Ovary (tissue), 7 donors: ENCODE measurements at regions not wholly inside any gene's neighbourhood (a gene's known extent, or its start where the extent isn't known, plus 50 kb on each side); places are given as distances from the start of the nearest gene placed in this dataset.
"Not testable (repeated sequence)": the region's sequence is repeated elsewhere in the genome, so short reads cannot be mapped to it uniquely, and the experiment has no call there.

Experiments used
- DNase-seq, 5 donors: peaks; one replicate each; pipeline ENCODE4 v3.0.0-alpha.2; 2019 to 2020
- H3K27ac ChIP-seq, 2 donors: fragments of 200-600 bp; one replicate each; pipeline versions ENCODE4 v1.5.1 to v1.8.0; 2019 to 2022
- H3K27me3 ChIP-seq: fragments of 200-600 bp; one replicate; pipeline ENCODE4 v1.8.0; 2022
- H3K36me3 ChIP-seq: fragments of 200-600 bp; sonication (generic); one replicate; pipeline ENCODE4 v1.5.1; 2019
- H3K4me1 ChIP-seq: one replicate; pipeline ENCODE4 v1.8.1; 2013; ENCODE audit warnings: mild to moderate bottlenecking, moderate library complexity; ENCODE audit not compliant: insufficient read depth
- H3K4me3 ChIP-seq: fragments of 200-600 bp; sonication (generic); one replicate; pipeline ENCODE4 v1.5.1; 2017
- H3K9me3 ChIP-seq, 2 donors: fragments of 200-600 bp in 1 of 2; sonication (generic) in 1 of 2; one replicate each; pipeline versions ENCODE4 v1.5.1 to v1.8.1; 2013 to 2019; ENCODE audit warnings: mild to moderate bottlenecking in 1 of 2, moderate library complexity in 1 of 2
- CTCF ChIP-seq, 3 donors: fragments of 450-650 bp in 2 of 3; fragments of 200-600 bp in 1 of 3; IDR thresholded peaks; one replicate each; pipeline versions ENCODE4 v1.5.1 to v1.8.0; 2016 to 2022; ENCODE audit warnings: antibody characterized with exemption in 3 of 3, mild to moderate bottlenecking in 1 of 3
- EP300 ChIP-seq: sonication (generic); formaldehyde crosslinking; IDR thresholded peaks from one replicate; pipeline ENCODE4 v1.6.1; 2017; ENCODE audit warnings: antibody characterized with exemption
- POLR2A ChIP-seq: fragments of 450-650 bp; IDR thresholded peaks from one replicate; pipeline ENCODE4 v1.6.1; 2017; ENCODE audit warnings: antibody characterized with exemption, mild to moderate bottlenecking, moderate library complexity
- WGBS, 3 donors: extraction: QIAGEN DNeasy Blood & Tissue Kit in 1 of 3; methylation state at CpG; one replicate each; pipeline versions ENCODE4 v1.1.5 to v1.1.7; 2013 to 2017; 5-methylcytosine and 5-hydroxymethylcytosine counted together
- intact Hi-C, 4 donors: fragments of 100-400 bp; cut with DNase I; formaldehyde crosslinking; loops; one replicate each; pipeline versions ENCODE4 v1.11.0 to v1.15.1; 2022 to 2023
- donor health status: DM: no; HTN: no; CAD: no; lungs with moderate emphysema.
- donor health status: DM: no; HTN: no; CAD: no.
- donor health status: Bipolar disorder and iron deficiency.
- donor health status: DM: no; HTN: no; CAD: no.
- donor health status: DM: yes; HTN: yes; CAD: no.

GRCh38 chr3:11910971-11911531 is 64.4 kb upstream of the TAMM41 start:
- H3K36me3 ChIP-seq: no peaks in the 10 kb centered on the region
- no peaks in the 10 kb centered on the region for H3K4me1 ChIP-seq
- DNase-seq: peak in 1 of 5 donors; percentile 23
- intact Hi-C loops: no loop called here
- 70 to 74% (median 72%) methylated on average over 16 to 20 of the region's 20 CpGs for WGBS, 3 donors
- H3K27ac ChIP-seq: no peak overlapping the region
- TF ChIP-seq EP300 (no peak), CTCF (IDR thresholded peaks at IDR 0.05) (no peak), POLR2A (no peak)
- H3K27me3 ChIP-seq: no peaks in the 10 kb centered on the region
- no peaks in the 10 kb centered on the region for H3K9me3 ChIP-seq
- no peak overlapping the region for H3K4me3 ChIP-seq

DNA sequence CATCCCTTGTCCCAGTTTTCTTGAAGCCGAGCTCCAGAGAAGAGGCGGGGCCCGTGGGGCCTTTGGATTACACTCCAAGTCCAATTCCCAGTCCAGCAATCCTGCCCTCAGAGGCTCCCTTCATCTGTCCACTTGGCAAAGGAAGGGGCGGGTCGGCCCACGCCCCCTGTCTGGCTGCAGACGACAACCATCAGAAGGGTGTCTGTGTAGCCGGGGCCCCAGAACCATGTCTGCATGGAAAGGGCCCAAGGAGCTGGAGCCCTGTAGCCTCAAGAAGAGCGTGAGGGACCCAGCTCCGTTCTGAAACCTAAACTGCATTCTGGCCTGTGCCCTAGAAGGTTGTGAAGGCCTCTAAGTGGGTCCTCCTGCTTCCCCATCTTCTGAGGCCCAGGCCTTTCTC is 65.2 kb upstream of the TAMM41 start:
- WGBS, 3 donors: 83 to 86% (median 84%) methylated on average over 10 of the region's 10 CpGs
- H3K4me1 ChIP-seq, H3K9me3 ChIP-seq, DNase-seq, intact Hi-C loops, H3K4me3 ChIP-seq, H3K27ac ChIP-seq, H3K36me3 ChIP-seq, H3K27me3 ChIP-seq: not testable (repeated sequence)

DNA sequence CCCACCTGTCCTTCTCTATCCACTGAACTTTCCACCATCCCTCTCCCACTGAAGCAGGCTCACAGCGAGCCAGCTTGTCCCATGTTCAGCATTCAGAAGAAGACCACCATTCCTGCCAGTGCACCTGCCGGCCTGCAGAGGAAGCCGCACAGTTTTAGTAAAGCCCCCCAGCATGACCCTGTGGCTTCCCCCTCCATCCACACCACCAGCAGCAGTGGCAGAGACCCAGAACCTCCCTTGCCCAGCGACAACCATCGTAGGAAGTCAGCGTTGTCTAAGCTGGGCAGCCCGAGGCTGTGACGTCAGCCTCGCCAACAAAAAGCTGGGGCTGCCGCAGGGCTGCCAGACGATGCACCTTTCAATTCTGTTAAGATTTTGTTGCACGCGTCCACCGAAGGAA is 66.6 kb upstream of the TAMM41 start:
- no peak for DNase-seq
- 86 to 91% (median 86%) methylated on average over 14 of the region's 14 CpGs for WGBS, 3 donors
- Histone ChIP-seq H3K36me3 (no peaks in the 10 kb centered on the region), H3K4me3 (no peak overlapping the region), H3K27me3 (no peaks in the 10 kb centered on the region), H3K9me3 (no peaks in the 10 kb centered on the region), H3K4me1 (no peaks in the 10 kb centered on the region), H3K27ac (no peak overlapping the region)
- intact Hi-C loops: no loop called here
- TF ChIP-seq POLR2A: no peak
- TF ChIP-seq CTCF (IDR thresholded peaks at IDR 0.05): no peak

- H3K4me1 ChIP-seq: no peaks in the 10 kb centered on the region
- WGBS, 3 donors: 78 to 84% (median 78%) methylated on average over 9 of the region's 9 CpGs
- no peak overlapping the region for H3K4me3 ChIP-seq
- H3K27ac ChIP-seq: no peak overlapping the region
- no peaks in the 10 kb centered on the region for H3K36me3 ChIP-seq
- DNase-seq: no peak
- H3K27me3 ChIP-seq: no peaks in the 10 kb centered on the region
- TF ChIP-seq CTCF (IDR thresholded peaks at IDR 0.05) (no peak), POLR2A (no peak), EP300 (no peak)
- intact Hi-C loops: no loop called here
- no peaks in the 10 kb centered on the region for H3K9me3 ChIP-seq
Measured at GRCh38 chr3:11914041-11914440, 67.4 kb upstream of the TAMM41 start.

- H3K27me3 ChIP-seq: no peaks in the 10 kb centered on the region
- H3K4me1 ChIP-seq: no peaks in the 10 kb centered on the region
- no peaks in the 10 kb centered on the region for H3K9me3 ChIP-seq
- DNase-seq: no peak
- TF ChIP-seq CTCF (IDR thresholded peaks at IDR 0.05) (no peak), EP300 (no peak), POLR2A (no peak)
- no peak overlapping the region for H3K4me3 ChIP-seq
- intact Hi-C loops: no loop called here
- no peak overlapping the region for H3K27ac ChIP-seq
- H3K36me3 ChIP-seq: no peaks in the 10 kb centered on the region
- WGBS, 3 donors: 85 to 92% (median 90%) methylated on average over 10 of the region's 10 CpGs
Measured at GRCh38 chr3:11914651-11915050, 68.0 kb upstream of the TAMM41 start.
